Gastrocnemius medialis (tissue), 4 donors: ENCODE measurements at regions not wholly inside any gene's neighbourhood (a gene's known extent, or its start where the extent isn't known, plus 50 kb on each side); places are given as distances from the start of the nearest gene placed in this dataset.

Experiments used
- POLR2A ChIP-seq, 2 donors: fragments of 450-650 bp; IDR thresholded peaks; one replicate each; pipeline ENCODE4 v1.6.1; 2017; ENCODE audit warnings: antibody characterized with exemption in 2 of 2, mild to moderate bottlenecking in 2 of 2, moderate library complexity in 2 of 2
- TF ChIP-seq, protein P1 (sequence below), 5 experiments: fragments of 450-650 bp in 3 of 5; fragments of 200-600 bp in 2 of 5; sonication (generic) in 2 of 5; IDR thresholded peaks in 4 of 5; conservative IDR thresholded peaks in 1 of 5; 1 replicate in 4 of 5; 2 replicates in 1 of 5; pipeline ENCODE4 v1.5.1; 2016 to 2019; ENCODE audit warnings: antibody characterized with exemption in 5 of 5, mild to moderate bottlenecking in 3 of 5, moderate library complexity in 3 of 5

DNA sequence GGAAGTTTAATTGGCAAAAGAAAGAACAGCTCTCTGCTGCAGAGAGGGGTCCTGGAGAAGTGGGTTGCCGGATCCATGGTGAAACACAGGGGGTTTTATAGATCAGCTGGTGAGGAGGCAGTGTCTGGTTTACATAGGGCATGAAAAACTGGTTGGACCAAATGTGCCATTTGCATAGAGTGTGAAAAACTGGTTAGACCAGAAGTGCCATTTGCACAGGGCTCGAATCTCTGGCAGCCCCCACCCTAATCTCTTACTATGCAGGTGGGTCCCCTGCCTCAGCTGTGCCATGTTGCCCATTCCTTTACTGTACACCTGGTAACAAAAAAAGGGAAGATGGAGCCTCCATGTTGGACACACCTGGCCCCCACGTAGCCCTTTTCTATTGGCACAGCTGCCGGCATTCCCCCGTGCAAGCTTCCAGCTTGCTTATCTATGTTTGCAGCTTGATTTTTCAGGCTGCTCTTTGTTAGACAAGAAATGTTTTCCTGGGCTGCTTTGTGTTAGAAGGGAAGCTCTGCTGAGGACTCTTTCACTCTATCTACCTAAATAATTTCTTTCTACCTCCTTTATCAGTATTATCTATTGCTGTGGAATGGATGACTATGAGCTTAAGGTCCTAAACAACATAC lies 61.1 kb upstream of the TMEM132D start:
- TF ChIP-seq POLR2A (IDR thresholded peaks at IDR 0.05), result no peak
- TF ChIP-seq, protein P1, sequence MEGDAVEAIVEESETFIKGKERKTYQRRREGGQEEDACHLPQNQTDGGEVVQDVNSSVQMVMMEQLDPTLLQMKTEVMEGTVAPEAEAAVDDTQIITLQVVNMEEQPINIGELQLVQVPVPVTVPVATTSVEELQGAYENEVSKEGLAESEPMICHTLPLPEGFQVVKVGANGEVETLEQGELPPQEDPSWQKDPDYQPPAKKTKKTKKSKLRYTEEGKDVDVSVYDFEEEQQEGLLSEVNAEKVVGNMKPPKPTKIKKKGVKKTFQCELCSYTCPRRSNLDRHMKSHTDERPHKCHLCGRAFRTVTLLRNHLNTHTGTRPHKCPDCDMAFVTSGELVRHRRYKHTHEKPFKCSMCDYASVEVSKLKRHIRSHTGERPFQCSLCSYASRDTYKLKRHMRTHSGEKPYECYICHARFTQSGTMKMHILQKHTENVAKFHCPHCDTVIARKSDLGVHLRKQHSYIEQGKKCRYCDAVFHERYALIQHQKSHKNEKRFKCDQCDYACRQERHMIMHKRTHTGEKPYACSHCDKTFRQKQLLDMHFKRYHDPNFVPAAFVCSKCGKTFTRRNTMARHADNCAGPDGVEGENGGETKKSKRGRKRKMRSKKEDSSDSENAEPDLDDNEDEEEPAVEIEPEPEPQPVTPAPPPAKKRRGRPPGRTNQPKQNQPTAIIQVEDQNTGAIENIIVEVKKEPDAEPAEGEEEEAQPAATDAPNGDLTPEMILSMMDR (IDR thresholded peaks at IDR 0.05 in 4 of 5, conservative IDR thresholded peaks at IDR 0.05 in 1 of 5), result no peak
